ENCODE measurements at regions not wholly inside any gene's neighbourhood (a gene's known extent, or its start where the extent isn't known, plus 50 kb on each side); places are given as distances from the start of the nearest gene placed in this dataset.
"Not testable (repeated sequence)": the region's sequence is repeated elsewhere in the genome, so short reads cannot be mapped to it uniquely, and the experiment has no call there.

DNA sequence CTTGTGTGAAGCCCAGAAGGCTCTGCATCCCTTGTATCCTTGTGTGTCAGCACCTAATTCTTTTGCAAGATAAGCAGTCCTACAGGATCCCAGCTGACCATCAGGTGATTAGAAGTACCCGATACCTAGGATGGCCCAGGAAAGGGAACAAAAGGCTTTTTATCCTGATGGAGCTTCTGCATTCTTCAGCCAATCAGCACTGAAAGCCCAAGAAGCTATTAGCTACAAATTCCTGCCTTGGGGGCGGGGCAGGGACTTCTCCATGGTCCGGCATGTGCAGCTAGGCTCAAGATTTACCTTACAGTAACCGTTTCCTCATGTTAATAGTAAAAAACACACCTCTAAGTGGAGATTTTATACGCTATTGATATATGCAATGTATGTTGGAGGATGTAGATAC, 264.6 kb upstream of the THUMPD2 start:
- in situ Hi-C loops (cut with MboI; ENCODE audit: low sequenced_read_pairs) = no loop called here

DNA sequence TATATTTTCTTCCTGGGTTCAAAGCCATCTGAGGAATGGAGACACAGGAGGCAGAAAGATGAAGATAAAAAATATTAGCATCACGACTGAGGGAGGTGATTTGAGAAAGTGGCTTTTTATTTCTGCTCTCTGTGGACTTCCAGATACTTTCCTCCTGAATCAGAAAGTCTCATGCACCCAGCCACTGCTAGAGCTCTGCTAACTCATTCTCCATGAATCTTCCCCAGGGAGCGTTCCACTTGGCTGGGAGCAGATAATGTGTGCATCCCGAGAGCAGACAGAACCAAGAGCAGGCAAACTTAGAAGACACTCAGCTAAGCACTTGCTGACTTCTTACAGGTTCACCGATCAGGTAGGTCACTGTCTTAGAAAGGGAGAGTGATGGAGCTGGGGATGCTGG, 264.1 kb upstream of the THUMPD2 start:
- in situ Hi-C loops (cut with MboI; ENCODE audit: low sequenced_read_pairs) = no loop called here

DNA sequence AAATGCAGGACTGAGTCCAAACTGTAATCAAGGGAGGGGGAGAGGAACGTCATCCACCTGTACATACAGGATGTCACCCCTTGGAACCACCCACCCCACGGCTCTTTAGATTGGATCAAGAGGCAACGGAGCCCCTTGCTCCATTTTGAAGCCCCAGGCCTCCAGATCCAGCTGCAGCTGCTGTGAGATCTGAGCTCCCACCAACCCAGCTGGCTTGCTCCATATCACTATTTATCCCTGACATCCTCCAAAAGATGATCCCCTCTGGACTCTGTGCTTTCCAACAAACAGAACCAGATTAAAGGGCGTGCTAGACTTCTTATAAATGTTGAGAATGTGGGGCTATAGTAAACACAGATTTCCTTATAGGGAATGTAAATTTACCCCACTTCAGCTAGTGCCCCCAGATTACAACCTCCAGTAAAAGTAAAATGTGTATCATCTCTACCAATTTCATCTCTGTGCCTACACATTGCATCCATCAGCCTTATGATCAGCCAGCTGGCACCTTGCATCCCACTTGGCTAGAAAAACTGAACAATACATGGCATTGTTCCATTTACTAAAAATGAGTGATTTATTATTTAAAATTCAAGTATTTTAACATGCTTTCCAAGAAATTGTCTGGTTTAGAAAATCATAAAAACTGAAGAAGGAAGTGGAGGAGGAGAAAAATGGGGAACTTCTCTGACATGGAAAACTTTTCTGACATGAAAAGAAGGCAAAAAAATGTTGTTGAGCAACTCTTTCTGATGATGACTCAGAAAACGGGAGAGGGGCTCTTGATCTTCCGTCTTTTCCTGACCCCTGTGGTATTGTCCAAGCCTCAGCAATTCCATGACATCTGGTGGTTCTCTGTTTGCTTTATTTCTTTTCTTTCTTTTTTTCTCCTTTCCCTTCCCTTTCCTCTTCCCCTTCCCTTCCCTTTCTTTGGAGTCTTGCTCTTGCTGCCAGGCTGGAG, 262.6 kb upstream of the THUMPD2 start:
- in situ Hi-C loops (cut with MboI; ENCODE audit: low sequenced_read_pairs) = no loop called here

DNA sequence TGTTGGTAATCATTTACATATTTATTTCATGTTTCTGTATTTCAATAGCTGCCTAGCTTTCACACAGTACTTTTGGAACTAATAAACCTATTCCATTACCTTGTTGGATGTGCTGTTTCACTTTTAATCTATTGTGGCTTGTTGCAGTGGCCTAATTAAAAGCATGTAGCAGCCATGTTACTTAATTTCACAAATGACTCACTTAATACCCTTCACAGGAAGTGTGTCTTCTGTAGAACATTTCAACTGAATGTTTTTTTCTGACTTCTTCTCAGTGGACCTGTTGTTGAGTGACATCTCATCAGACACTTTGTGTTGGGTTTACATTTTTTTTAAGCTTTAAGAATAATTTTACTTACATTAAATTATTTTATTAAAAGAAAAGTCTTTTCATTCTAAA, 260.5 kb upstream of the THUMPD2 start:
- in situ Hi-C loops (cut with MboI; ENCODE audit: low sequenced_read_pairs) = no loop called here

DNA sequence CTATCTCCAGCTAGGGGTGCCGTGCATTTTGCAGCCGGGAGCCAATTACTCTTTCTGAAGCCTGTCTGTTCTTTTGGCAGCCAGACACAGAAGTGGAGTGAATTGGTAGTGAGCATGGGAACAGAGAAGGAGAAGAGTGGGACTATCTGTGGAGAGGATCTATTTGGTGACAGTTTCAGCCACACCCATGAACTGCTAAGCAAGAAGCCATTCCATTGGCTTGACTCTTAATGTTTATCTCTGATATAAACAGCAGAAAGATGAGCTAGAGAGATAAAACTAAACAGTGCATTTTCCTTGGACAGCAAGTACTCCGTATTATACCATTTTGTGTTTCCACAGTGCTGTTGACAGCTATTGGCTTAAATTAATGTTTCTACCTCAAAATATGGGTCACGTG, 259.6 kb upstream of the THUMPD2 start:
- in situ Hi-C loops (cut with MboI; ENCODE audit: low sequenced_read_pairs) = no loop called here

DNA sequence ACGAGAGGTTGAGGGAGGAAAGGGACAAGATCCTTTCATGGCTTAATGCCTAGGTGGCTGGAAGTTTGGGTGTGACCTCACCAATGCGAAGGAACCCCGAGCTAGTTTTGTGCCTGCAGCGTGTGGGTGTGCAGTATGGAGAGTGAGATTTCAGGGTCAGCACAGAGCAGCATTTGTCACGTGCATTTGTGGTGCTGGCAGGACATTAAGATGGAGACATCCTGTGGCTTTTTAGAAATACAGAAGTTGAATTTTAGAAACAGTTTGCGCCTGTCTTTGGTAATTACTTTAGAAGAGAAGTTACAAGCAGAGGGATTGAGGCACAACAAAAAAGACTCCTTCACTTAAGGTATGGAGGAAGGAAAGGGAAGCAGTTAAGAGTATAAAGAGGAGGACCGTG, 258.2 kb upstream of the THUMPD2 start:
- in situ Hi-C loops (cut with MboI; ENCODE audit: low sequenced_read_pairs) = no loop called here

DNA sequence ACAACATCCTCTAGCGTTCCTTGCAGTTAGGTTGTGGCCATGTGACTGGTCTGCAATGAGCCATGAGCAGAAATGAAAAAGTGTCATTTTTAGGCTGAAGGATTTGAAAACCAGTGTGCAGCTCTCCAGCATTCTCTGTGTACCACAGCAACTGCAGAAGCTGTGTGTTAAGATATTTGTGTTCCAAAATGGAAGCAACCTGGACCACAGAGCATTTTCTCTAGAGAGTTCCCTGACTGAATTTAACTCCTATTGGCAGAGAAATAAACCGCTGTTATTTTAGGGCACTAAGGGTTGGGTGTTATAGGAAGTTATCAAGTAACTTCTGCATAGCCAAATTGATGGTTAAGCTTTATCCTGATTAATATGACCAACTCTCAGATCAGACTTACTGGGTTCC, 257.2 kb upstream of the THUMPD2 start:
- in situ Hi-C loops (cut with MboI; ENCODE audit: low sequenced_read_pairs) = no loop called here

DNA sequence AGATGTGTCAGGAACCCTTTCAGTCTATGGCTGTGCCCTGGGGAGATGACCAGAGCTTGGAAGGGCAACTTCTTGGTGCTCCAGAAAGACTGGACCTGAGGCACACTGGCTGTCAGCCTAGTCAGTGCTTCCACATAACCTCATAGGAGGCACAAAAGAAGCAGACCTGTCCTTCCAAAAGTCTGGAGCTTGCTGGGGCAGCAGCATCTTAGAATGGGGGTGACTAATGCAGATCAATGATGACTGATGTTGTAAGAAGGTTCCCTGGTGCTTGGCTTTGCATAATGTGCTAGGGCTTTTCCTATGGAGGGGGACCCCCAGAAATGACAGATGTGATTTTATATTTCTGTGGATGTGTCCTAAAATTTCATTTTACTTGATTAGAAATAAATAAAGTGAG, 255.7 kb upstream of the THUMPD2 start:
- in situ Hi-C loops (cut with MboI; ENCODE audit: low sequenced_read_pairs) = no loop called here

DNA sequence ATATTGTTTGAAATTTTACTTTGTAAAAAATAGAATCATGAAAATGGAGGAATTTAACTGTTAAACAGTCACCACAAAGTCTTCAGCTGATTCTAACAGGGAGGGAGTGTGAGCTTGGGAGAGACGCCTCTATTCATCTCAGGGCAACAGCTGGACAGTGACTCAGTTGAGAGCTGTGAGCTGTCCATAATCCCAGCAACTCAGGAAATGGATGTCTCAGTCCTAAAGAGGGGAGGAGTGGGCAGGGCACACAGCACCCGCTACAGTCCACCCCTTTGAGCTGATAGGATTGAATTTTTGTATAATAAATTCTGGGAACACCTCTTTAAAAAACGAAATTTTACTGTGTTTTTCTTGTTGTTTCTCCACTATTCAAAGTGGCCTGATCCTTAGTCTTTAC, 255.1 kb upstream of the THUMPD2 start:
- in situ Hi-C loops (cut with MboI; ENCODE audit: low sequenced_read_pairs) = no loop called here

DNA sequence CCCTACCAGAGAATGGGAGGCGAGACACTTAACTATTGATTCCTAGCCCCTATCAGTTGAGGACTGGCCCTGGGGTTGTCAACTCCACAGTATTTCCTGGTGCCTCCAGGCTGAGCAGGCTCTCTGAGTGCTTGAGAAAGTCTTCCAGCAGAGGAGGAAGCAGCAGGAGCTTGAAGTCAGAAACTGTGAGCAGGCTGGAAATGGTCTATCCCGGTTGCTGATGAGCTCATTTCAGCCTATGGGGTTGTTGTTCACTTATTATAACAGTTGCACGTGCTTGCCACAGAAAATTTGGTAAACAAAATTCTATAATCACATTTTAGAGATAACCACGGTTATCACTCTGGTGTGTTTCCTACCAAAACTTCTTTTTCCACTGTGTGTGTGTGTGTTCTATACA, 254.7 kb upstream of the THUMPD2 start:
- in situ Hi-C loops (cut with MboI; ENCODE audit: low sequenced_read_pairs) = no loop called here

DNA sequence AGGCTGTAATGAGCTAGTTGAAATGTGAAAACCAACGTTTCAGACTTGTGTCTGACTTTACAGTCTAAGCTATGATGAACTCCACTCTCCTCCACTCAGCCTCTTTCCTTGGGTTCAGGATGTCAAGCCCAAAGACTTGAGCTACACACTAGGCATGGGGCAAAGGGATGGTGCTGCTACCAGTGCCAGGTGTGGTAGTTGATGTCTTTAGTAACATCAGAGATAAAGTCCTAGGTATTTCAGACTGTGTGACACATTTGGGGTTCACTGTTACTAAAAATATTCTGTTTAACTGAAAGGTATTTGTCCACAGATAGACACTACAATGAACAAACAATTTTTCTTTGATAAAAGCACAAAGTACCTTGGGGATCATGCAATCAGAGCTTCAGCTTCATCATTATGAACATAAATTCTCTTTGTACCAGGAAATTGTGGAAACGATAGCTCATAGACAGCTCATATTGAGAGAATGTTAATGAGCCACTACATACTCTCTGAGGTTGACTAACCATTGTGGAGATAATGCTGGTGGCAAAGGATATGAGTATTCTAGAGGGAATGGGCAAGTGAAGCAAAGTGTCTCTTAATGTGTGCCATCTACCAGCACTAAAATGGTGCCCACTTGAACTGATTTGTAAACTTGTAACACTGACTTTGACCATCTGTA, 253.7 kb upstream of the THUMPD2 start:
- in situ Hi-C loops (cut with MboI; ENCODE audit: low sequenced_read_pairs) = no loop called here

DNA sequence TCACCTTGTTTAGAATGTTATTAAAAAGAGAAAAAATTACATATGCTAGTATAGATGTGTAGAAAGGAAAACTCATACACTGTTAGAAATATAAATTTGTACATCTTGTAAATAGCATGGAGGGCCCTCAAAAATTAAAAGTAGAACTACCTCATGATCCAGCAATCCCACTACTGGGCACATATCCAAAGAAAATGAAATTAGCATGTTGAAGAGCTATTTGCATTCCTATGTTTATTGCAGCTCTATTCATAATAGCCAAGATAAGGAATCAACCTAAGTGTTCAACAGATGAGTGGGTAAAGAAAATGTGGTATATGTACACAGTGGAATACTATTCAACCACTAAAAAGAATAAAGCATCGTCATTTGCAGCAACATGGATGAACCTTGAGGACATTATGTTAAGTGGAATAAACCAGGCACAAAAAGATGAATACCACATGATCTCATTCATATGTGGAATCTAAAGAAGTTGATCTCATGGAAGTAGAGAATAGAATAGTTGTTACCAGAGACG, 251.5 kb upstream of the THUMPD2 start:
- in situ Hi-C loops (cut with MboI; ENCODE audit: low sequenced_read_pairs) = no loop called here

DNA sequence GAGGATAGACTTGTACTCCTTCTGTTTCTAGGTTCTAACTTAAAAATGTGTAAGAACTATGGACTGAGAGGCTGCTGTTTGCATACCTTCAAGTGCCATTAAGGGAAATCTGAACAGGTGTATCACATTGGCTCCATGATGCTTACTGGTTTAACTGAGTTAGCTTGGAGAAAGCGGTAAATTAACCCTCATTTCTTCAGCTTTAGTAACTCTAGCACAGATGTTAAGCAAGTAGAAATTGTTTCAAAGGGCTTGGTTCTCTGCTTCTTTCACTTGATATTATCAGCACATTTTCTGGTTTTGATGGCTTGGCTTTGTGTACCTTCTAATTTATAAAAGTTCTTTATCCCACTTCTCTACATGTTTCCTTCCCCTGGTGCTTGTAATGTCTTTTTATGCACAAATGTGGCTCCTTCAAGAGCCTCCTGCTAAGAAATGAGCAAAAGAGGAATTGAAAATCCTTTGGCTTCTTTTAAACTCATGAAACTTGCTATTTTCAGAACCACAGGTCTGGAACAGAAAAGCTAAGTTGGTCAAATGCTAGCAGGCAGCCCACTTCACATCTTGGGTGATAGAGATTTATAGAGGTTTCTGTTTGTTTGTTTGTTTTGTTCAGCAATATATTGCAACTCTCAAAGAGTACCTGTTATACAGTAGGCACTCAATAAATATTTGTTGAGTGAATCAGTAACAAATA, 249.9 kb upstream of the THUMPD2 start:
- in situ Hi-C loops (cut with MboI; ENCODE audit: low sequenced_read_pairs) = no loop called here

DNA sequence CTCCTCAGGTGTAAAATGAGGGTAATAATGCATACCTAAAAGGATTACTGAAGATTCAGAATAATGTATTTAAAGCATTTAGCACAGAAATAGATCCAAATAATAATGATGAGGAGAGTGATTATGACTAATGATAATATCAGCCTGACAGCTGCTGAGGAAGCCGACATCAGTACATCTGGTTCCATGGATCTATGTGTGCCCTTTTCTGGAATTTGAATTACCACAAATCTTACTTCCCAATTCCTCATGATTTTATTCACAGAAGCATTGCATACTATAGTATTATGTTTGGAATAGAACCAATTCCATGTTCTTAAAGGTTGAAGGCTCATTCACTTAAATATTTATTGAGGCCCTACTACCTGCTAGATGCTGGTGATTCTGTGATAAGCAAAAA, 248.9 kb upstream of the THUMPD2 start:
- in situ Hi-C loops (cut with MboI; ENCODE audit: low sequenced_read_pairs) = no loop called here

DNA sequence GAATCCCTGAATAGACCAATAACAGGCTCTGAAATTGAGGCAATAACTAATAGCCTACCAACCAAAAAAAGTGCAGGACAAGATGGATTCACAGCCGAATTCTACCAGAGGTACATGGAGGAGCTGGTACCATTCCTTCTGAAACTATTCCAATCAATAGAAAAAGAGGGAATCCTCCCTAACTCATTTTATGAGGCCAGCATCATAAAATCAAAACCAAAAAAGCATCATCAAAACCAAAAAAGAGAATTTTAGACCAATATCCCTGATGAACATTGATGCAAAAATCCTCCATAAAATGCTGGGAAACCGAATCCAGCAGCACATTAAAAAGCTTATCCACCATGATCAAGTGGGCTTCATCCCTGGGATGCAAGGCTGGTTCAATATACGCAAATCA, 246.2 kb upstream of the THUMPD2 start:
- in situ Hi-C loops (cut with MboI; ENCODE audit: low sequenced_read_pairs) = not testable (repeated sequence)

DNA sequence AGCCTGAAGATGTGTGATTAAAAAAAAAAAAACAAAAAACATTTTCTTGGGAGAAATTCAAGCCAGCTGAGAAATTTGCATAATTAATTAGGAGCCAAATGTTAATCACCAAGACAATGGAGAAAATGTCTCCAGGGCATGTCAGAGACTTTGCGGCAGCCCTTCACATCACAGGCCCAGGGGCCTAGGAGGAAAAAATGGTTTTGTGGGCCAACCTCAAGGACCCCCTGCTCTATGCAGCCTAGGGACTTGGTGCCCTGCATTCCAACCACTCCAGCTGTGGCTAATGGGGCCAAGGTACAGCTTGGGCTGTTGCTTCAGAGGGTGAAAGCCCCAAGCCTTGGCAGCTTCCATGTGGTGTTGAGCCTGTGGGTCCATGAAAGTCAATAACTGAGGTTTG, 241.9 kb upstream of the THUMPD2 start:
- in situ Hi-C loops (cut with MboI; ENCODE audit: low sequenced_read_pairs) = no loop called here

DNA sequence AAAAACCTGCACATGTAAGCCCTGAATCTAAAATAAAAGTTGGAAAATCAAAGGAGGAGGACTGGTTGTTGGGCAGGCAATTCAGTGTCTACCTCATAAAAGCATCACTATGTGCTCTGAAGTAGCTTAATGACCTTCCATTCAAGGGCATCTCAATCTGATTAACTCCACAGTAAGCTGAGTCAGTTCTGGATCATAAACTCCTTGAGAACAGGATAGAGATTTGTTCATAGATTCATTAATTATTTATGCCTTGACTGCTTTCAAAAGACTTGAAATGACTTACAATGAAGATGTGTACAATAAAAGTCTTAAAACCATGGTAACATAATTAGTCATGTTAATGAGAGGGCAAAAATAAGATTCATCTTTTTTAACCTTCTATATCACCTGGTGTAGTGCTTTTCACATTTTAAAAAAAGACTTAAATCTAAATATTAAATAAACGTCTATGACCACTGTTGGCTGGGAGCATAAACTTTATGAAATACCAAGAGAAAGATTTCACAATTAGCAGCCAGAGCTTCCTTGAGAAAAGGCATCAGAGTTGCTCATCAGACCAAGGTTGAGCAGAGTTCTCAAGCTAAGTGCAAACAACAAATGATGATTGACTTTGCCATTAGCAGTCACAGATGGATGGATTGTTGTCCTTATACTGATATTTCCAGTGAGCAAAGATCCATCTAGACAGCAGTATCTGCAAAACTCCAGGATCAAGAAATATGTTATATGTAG, 237.3 kb upstream of the THUMPD2 start:
- in situ Hi-C loops (cut with MboI; ENCODE audit: low sequenced_read_pairs) = no loop called here

DNA sequence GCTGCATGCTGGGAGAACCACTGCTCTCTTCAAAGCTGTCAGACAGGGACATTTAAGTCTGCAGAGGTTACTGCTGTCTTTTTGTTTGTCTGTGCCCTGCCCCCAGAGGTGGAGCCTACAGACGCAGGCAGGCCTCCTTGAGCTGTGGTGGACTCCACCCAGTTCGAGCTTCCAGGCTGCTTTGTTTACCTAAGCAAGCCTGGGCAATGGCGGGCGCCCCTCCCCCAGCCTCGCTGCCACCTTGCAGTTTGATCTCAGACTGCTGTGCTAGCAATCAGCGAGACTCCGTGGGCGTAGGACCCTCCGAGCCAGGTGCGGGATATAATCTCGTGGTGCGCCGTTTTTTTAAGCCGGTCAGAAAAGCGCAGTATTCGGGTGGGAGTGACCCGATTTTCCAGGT, 234.9 kb upstream of the THUMPD2 start:
- in situ Hi-C loops (cut with MboI; ENCODE audit: low sequenced_read_pairs) = not testable (repeated sequence)

DNA sequence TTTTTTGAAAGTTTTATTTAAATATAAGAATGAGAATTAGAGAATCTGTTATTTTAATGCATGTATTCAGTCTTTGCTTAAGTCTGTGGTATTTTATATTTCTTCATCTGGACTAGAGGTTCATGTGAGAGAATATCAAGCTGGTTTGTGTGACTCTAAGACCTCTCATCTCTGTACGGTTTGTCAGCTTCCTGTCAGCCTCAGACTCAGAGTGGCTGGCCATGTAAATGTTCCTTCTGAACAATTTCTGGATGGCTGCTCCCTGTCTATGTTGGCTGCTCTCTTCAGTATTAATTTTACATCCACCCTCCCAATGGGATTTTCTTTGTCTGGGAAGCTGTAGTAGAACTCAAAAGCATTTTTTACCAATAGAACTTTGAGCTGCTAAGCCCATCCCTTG, 225.3 kb upstream of the THUMPD2 start:
- in situ Hi-C loops (cut with MboI; ENCODE audit: low sequenced_read_pairs) = no loop called here

DNA sequence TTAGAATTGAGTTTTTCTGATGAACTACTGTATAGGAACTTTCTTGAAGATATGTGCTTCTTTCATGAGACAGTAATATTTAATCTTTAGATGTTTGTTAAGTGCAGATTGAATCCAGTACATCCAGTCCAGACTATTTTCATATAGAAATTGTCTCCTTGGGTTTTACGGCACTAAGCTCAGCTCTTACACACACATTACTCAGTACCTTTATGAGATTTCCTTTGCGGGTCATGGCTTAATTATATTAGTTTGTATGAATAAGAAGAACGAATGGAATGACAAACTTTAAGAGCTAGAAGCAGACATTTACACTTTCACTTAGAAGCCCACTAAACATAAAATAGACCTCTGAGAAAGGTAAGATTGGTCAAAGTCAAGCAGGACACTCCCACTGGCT, 223.3 kb upstream of the THUMPD2 start:
- in situ Hi-C loops (cut with MboI; ENCODE audit: low sequenced_read_pairs) = no loop called here

DNA sequence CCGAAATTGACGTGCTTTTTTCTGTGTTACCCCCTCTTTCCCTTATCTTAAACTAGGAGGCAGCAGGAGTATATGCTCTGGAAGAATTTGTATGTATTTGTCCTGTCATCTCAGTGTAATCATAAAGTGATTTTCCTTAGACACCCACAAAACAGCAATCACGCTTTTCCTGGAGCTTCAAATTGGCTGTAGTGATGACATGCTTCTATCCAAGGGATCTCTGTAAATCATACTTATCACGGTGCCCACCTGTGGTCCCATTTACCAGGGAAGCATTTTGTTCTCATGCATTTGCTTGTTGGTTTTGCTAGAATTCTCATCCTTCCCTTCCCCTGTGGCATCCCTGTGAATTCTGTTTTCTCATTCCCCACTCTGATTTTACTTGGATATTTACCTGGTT, 220.8 kb upstream of the THUMPD2 start:
- in situ Hi-C loops (cut with MboI; ENCODE audit: low sequenced_read_pairs) = no loop called here
